ENCODE measurements at regions not wholly inside any gene's neighbourhood (a gene's known extent, or its start where the extent isn't known, plus 50 kb on each side); places are given as distances from the start of the nearest gene placed in this dataset.
A peak's percentile ranks its signal among the peaks of the same experiment; 100 is the strongest.

GRCh38 chr12:4133636-4134447 is 139.7 kb upstream of the CCND2 start:
- DNase-seq = no peak

DNA sequence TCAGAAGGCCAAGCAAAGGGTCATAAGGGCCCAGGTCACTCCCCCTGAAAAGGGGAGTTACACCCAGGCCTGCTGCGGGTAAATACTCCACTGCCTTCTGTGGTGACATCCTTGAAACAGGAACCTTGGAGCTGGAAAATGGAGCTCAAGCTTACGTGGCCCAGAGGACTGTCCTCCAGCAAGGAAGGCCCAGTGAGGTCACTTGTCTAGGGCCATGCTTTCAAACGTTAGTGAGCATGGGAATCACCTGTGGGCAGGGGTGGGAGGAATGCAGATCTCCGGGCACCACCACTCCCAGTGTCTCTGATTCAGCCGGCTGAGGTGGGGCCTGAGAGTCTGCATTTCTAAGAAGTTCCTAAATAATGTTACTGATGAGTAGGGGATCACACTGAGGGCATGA is 140.5 kb upstream of the CCND2 start:
- no peak for DNase-seq

DNA sequence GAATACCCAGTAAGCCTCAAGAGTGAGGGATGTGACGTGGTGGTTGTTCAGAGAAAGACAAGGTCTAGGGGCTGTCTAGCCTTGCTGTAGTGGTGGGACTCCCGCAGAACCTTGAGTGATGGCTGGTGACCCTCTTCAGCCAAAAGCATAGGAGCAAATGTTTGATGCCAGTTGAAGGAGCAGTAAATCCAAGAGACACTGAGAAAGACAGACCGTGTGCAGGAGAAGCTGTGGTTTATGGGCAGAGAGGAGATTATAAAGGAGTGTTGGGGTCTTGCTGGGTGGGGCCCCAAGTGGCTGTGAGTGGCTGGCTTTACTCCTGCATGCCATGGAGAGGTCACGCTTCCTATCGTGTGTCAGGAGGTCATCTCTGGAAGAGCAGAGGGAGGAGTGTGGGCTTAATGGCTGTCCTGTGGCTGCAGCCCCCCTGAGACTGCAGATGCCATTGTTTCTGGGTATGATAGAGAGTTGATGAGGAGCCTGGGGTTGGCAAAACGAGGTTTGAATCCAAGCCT is 152.0 kb upstream of the CCND2 start:
- no peak for DNase-seq

DNA sequence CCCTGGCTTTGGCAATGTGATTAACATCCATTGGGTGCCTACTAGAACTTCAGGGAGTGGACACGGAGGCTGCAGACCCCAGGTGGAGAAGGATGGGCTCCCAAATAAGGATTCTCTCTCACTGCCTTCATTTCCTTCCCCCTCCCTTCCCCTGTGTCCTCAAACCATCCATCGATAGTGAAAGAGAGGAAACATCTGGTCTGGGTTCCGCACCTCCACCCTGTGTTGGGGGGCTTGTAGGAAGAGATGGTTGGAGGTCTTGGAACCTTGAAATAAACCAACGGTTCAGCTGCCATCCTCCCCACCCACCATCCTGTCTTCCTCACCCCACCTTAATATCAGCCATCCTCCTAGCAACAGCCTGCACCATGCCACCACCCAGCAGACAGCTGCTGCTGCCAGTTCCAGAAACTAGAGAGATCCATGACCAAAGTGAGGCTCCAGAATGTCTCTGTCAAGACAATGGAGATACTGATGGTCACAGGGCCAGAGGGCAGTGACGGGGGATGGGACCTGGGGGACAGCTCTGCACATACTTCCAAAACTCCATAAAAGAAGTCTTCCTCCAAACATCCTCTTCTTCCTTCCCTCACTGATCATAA is 153.1 kb upstream of the CCND2 start:
- no peak for DNase-seq

- peak in 1 of 2 donors; percentile 54 for DNase-seq
Observed at GRCh38 chr12:4119157-4119761, 154.3 kb upstream of the CCND2 start.

- no peak for DNase-seq
Observed at GRCh38 chr12:4118601-4119156, 154.9 kb upstream of the CCND2 start.

- DNase-seq = peak; percentile 46 to 61
Observed at GRCh38 chr12:4118017-4118510, 155.5 kb upstream of the CCND2 start.

- no peak for DNase-seq
Observed at GRCh38 chr12:4117386-4118016, 156.1 kb upstream of the CCND2 start.

DNA sequence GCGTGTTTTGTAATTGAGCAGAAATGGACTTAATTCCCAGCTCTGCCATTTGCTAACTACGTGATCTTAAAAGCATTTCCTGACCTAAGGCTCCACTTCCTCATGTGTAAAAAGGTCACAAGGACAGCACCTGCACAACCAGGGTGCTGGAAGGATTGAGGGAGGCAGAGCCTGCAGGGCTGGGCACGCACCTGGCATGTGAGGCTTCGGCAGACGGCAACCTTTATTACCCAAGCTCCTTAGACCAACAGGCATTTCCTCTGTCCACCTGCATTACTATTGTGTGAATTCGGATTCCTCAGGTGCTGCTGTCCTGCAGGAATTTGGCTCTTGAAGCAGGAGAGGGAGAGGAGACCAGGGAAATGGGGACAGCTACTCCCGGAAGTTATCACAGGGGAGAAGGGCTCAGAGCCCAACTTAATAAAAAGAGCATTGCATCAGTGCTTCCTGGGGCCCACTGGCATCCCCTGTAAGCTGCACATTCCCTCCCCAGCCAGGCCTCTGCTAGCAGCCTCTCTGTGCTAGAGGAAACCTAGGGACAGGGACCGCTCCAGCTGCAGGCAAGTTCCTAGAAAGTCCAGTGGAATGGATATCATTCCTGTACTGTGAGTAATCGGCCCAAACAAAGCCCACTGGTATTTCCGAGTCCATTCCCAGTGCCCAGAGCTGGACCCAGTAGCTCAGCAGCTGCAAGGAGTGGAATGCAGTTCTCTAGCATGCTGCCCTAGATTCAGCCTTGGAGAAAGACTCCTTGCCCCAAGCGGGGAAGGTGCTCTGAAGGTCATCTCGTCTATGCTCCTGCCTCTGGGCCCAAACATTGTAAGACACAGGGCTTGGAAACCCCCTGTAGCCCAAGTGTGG is 157.1 kb upstream of the CCND2 start:
- no peak for DNase-seq

- no peak for DNase-seq
Observed at GRCh38 chr12:4115570-4115969, 158.0 kb upstream of the CCND2 start.

DNA sequence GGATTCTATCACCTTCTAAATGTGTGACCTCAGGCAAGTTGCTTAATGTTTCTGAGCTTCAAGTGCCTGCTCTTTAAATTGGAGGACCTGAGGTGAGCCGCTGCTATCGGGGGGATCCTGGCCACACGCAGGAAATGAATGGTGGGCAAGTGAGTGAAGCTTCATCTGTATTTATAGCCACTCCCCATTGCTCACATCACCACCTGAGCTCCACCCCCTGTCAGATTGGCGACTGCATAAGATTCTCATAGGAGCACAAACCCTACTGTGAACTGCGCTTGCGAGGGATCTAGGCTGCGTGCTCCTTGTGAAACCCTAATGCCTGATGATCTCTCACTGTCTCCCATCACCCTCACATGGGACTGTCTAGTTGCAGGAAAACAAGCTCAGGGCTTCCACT is 158.6 kb upstream of the CCND2 start:
- peak in 1 of 2 donors; percentile 54 for DNase-seq

DNA sequence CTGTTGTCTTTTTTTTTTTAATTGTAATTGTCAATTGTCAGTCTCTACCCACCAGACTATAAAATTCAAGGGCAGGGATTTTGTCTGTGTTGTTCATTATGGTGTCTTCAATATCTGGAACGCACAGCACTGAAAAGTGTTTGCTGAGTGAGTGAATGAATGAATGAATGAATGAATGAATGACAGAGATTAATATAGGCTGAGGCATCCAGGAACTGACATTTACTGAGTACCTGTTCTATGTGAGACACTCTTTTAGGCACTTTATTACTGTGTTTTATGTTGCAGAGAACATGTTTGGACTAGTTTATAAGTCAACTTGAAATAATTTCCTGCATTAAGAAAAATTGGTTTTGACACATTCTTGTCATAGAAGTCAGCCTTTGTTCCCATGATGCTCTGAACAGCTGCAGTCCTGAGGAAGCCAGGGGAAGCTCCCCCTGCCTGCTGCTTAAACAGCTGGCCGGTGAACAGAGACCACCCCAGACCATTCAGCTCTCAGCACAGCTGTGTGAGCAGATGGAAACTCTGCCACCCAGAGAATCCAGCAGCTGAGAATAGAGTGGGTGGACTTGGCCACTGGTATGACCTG is 160.7 kb upstream of the CCND2 start:
- no peak for DNase-seq

- no peak for DNase-seq
Observed at GRCh38 chr12:4112290-4112689, 161.3 kb upstream of the CCND2 start.

DNA sequence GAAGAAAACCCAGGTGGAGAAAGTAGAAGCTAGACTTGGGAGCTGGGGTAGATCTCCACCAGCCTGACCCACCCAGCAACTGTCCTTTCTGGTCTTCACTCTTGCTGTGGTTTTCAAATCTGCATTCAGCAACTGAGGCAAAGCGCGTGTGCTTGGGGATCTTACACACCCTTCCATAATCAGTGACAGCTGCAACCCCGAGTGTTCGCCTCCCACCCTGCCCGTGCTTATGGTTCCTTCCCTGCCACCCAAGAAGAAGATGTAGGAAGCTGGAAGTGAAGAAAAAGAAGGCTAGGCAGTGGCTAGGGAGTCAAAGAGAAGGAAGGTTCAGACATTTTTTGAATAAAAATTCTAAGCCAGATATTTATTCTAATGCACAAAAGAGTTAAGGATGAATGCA is 162.6 kb upstream of the CCND2 start:
- no peak for DNase-seq

- no peak for DNase-seq
Observed at GRCh38 chr12:4109826-4110225, 163.7 kb upstream of the CCND2 start.

GRCh38 chr12:4108803-4109345 is 164.7 kb upstream of the CCND2 start:
- no peak for DNase-seq

- DNase-seq = no peak
Observed at GRCh38 chr12:4107911-4108697, 165.5 kb upstream of the CCND2 start.

GRCh38 chr12:4107436-4107878 is 166.1 kb upstream of the CCND2 start:
- peak; percentile 84 to 92 for DNase-seq

GRCh38 chr12:4106621-4107020 is 166.9 kb upstream of the CCND2 start:
- DNase-seq = peak in 1 of 2 donors; percentile 35

- DNase-seq = no peak
Observed at GRCh38 chr12:4104722-4105244, 168.8 kb upstream of the CCND2 start.

Measured in CD4-positive, alpha-beta T cell treated with Interferon alpha-2 for 1 hour (primary cell).